Neural progenitor cell (in vitro differentiated cells): ENCODE measurements at regions not wholly inside any gene's neighbourhood (a gene's known extent, or its start where the extent isn't known, plus 50 kb on each side); places are given as distances from the start of the nearest gene placed in this dataset.

Experiments used
- CTCF ChIP-seq: fragments of 200-600 bp; sonication (generic); IDR thresholded peaks from 2 replicates; pipeline ENCODE4 v1.5.1; 2017; ENCODE audit warnings: antibody characterized with exemption, mild to moderate bottlenecking
- EZH2 ChIP-seq: fragments of 200-600 bp; sonication (generic); IDR thresholded peaks from 2 replicates; pipeline ENCODE4 v1.6.1; 2017; ENCODE audit warnings: antibody characterized with exemption, mild to moderate bottlenecking, moderate library complexity

DNA sequence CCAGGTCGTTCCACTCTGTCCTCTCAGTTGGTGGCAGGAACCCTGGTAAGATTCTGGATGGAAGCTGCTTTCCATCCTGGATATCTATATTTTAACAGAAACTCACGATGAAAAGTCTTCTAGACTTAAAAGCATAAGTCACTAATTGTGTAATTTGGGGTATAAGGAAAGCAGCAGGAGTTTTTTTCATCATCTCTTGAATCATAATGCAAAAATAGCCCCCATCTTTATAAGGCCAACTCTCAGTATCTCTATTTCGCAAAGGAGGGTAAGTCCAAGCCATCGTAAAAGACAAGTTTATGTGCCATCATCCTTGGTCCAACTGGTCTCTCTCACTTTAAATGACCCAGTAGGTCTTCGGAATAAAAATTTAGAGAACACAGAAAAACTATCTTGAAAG lies 95.1 kb downstream of the FAM50B start:
- TF ChIP-seq CTCF (no peak), EZH2 (no peak)
